ENCODE measurements at regions not wholly inside any gene's neighbourhood (a gene's known extent, or its start where the extent isn't known, plus 50 kb on each side); places are given as distances from the start of the nearest gene placed in this dataset.

GRCh38 chr4:107312366-107312765 lies 276.3 kb upstream of the DKK2 start:
- DNase-seq: no peak

GRCh38 chr4:107304699-107305286 lies 268.7 kb upstream of the DKK2 start:
- no peak for DNase-seq

GRCh38 chr4:107299646-107300045 lies 263.5 kb upstream of the DKK2 start:
- DNase-seq: no peak

- DNase-seq: no peak
Measured at GRCh38 chr4:107292979-107293378, 256.9 kb upstream of the DKK2 start.

GRCh38 chr4:107283587-107284559 lies 247.8 kb upstream of the DKK2 start:
- DNase-seq: no peak

- no peak for DNase-seq
Measured at GRCh38 chr4:107279733-107280132, 243.6 kb upstream of the DKK2 start.

- DNase-seq: no peak
Measured at GRCh38 chr4:107278791-107279483, 242.8 kb upstream of the DKK2 start.

- no peak for DNase-seq
Measured at GRCh38 chr4:107276052-107276451, 239.9 kb upstream of the DKK2 start.

- no peak for DNase-seq
Measured at GRCh38 chr4:107275225-107275624, 239.1 kb upstream of the DKK2 start.

GRCh38 chr4:107270614-107271013 lies 234.5 kb upstream of the DKK2 start:
- no peak for DNase-seq

GRCh38 chr4:107269175-107269574 lies 233.1 kb upstream of the DKK2 start:
- DNase-seq: no peak

GRCh38 chr4:107265859-107266258 lies 229.7 kb upstream of the DKK2 start:
- peak; percentile 2 for DNase-seq

- DNase-seq: no peak
Measured at GRCh38 chr4:107261241-107261874, 225.2 kb upstream of the DKK2 start.

GRCh38 chr4:107258359-107258758 lies 222.2 kb upstream of the DKK2 start:
- no peak for DNase-seq

- DNase-seq: no peak
Measured at GRCh38 chr4:107255596-107255995, 219.5 kb upstream of the DKK2 start.

GRCh38 chr4:107255114-107255513 lies 219.0 kb upstream of the DKK2 start:
- DNase-seq: no peak

- no peak for DNase-seq
Measured at GRCh38 chr4:107253579-107254068, 217.5 kb upstream of the DKK2 start.

- DNase-seq: no peak
Measured at GRCh38 chr4:107253090-107253489, 217.0 kb upstream of the DKK2 start.

GRCh38 chr4:107252571-107252970 lies 216.5 kb upstream of the DKK2 start:
- no peak for DNase-seq

- no peak for DNase-seq
Measured at GRCh38 chr4:107248571-107248970, 212.5 kb upstream of the DKK2 start.

- DNase-seq: no peak
Measured at GRCh38 chr4:107247738-107248137, 211.6 kb upstream of the DKK2 start.

- no peak for DNase-seq
Measured at GRCh38 chr4:107246761-107247160, 210.6 kb upstream of the DKK2 start.

- DNase-seq: no peak
Measured at GRCh38 chr4:107243141-107243781, 207.1 kb upstream of the DKK2 start.
